NOMO-1 (cell line): ENCODE measurements at regions not wholly inside any gene's neighbourhood (a gene's known extent, or its start where the extent isn't known, plus 50 kb on each side); places are given as distances from the start of the nearest gene placed in this dataset.
"Not testable (repeated sequence)": the region's sequence is repeated elsewhere in the genome, so short reads cannot be mapped to it uniquely, and the experiment has no call there.

Source experiments
- DNase-seq, 2 experiments: peaks; one replicate each; lab custom pipeline; 2025; ENCODE audit not compliant: unreplicated experiment in 2 of 2; lab: John Stamatoyannopoulos, UW

GRCh38 chr6:27148404-27148795 lies 99.1 kb upstream of the PRSS16 start:
- no peak for DNase-seq

GRCh38 chr6:27149150-27149549 lies 98.4 kb upstream of the PRSS16 start:
- no peak for DNase-seq

- no peak for DNase-seq
Observed at GRCh38 chr6:27154696-27155095, 92.8 kb upstream of the PRSS16 start.

GRCh38 chr6:27156874-27157458 lies 90.5 kb upstream of the PRSS16 start:
- no peak for DNase-seq

- peak; percentile 73 to 74 for DNase-seq
Observed at GRCh38 chr6:27157459-27158315, 89.8 kb upstream of the PRSS16 start.

- DNase-seq, result no peak
Observed at GRCh38 chr6:27158316-27158643, 89.2 kb upstream of the PRSS16 start.

GRCh38 chr6:27159725-27160124 lies 87.8 kb upstream of the PRSS16 start:
- no peak for DNase-seq

- no peak for DNase-seq
Observed at GRCh38 chr6:27161115-27161514, 86.4 kb upstream of the PRSS16 start.

- DNase-seq, result no peak
Observed at GRCh38 chr6:27161603-27161945, 85.9 kb upstream of the PRSS16 start.

GRCh38 chr6:27161946-27162603 lies 85.4 kb upstream of the PRSS16 start:
- peak in 1 of 2 experiments; percentile 44 for DNase-seq

- DNase-seq, result peak in 1 of 2 experiments; percentile 58
Observed at GRCh38 chr6:27163834-27164233, 83.7 kb upstream of the PRSS16 start.

GRCh38 chr6:27168108-27168507 lies 79.4 kb upstream of the PRSS16 start:
- no peak for DNase-seq

- no peak for DNase-seq
Observed at GRCh38 chr6:27168586-27169443, 78.7 kb upstream of the PRSS16 start.

GRCh38 chr6:27172524-27173231 lies 74.8 kb upstream of the PRSS16 start:
- not testable (repeated sequence) for DNase-seq

- DNase-seq, result not testable (repeated sequence)
Observed at GRCh38 chr6:27173232-27173601, 74.3 kb upstream of the PRSS16 start.

- no peak for DNase-seq
Observed at GRCh38 chr6:27174958-27175357, 72.5 kb upstream of the PRSS16 start.

- DNase-seq, result no peak
Observed at GRCh38 chr6:27176096-27176495, 71.4 kb upstream of the PRSS16 start.

- DNase-seq, result peak; percentile 23 to 32
Observed at GRCh38 chr6:27176523-27177484, 70.7 kb upstream of the PRSS16 start.
